Natural killer cell (primary cell): ENCODE measurements at regions not wholly inside any gene's neighbourhood (a gene's known extent, or its start where the extent isn't known, plus 50 kb on each side); places are given as distances from the start of the nearest gene placed in this dataset.
"Not testable (repeated sequence)": the region's sequence is repeated elsewhere in the genome, so short reads cannot be mapped to it uniquely, and the experiment has no call there.

ENCODE experiments used
- ATAC-seq, 3 donors: fragments of 150-1000 bp in 2 of 3; fragments of 200-7000 bp in 1 of 3; cut with Tn5 transposase; 1 replicate in 1 of 3; 2 replicates in 2 of 3; pipeline ENCODE4 v1.10.0; 2021; ENCODE audit warnings: mild to moderate bottlenecking in 2 of 3, moderate library complexity in 2 of 3
- DNase-seq, 2 donors: peaks; one replicate each; pipeline versions ENCODE4 v3.0.0 to v3.0.0-alpha.2; 2013 to 2021; ENCODE audit warnings: mixed read lengths in 1 of 2
- H3K27ac ChIP-seq: one replicate; pipeline ENCODE4 v1.5.1; 2013; ENCODE audit warnings: mild to moderate bottlenecking, low read length
- H3K27me3 ChIP-seq: one replicate; pipeline ENCODE4 v1.6.1; 2013; ENCODE audit warnings: low read length; ENCODE audit not compliant: control insufficient read depth, insufficient read depth
- H3K36me3 ChIP-seq: one replicate; pipeline ENCODE4 v1.6.1; 2013; ENCODE audit warnings: low read length; ENCODE audit not compliant: control insufficient read depth, insufficient read depth
- H3K4me1 ChIP-seq: one replicate; pipeline ENCODE4 v1.6.1; 2013; ENCODE audit warnings: low read length; ENCODE audit not compliant: control insufficient read depth, insufficient read depth
- H3K4me3 ChIP-seq: one replicate; pipeline ENCODE4 v1.5.1; 2013; ENCODE audit warnings: low read length
- H3K9me3 ChIP-seq: one replicate; pipeline ENCODE4 v1.6.1; 2013; ENCODE audit warnings: low read length; ENCODE audit not compliant: control insufficient read depth, insufficient read depth
- H3K27ac Mint-ChIP-seq, 2 donors: one replicate each; pipeline ENCODE4 v1.8.0; 2022; ENCODE audit warnings: mild to moderate bottlenecking in 2 of 2, mixed read lengths in 2 of 2, moderate library complexity in 1 of 2
- H3K27me3 Mint-ChIP-seq, 2 donors: one replicate each; pipeline ENCODE4 v1.8.0; 2022; ENCODE audit warnings: low read depth in 2 of 2, mixed read lengths in 2 of 2
- H3K36me3 Mint-ChIP-seq: one replicate; pipeline ENCODE4 v1.8.0; 2022; ENCODE audit warnings: mixed read lengths
- H3K4me1 Mint-ChIP-seq, 2 donors: one replicate each; pipeline ENCODE4 v1.8.0; 2022; ENCODE audit warnings: mixed read lengths in 2 of 2
- H3K4me3 Mint-ChIP-seq: one replicate; pipeline ENCODE4 v1.8.0; 2022; ENCODE audit warnings: mild to moderate bottlenecking, moderate library complexity, mixed read lengths
- H3K9me3 Mint-ChIP-seq, 2 donors: one replicate each; pipeline ENCODE4 v1.8.0; 2022; ENCODE audit warnings: mixed read lengths in 2 of 2
- CTCF ChIP-seq: fragments of 200-600 bp; IDR thresholded peaks from one replicate; pipeline ENCODE4 v1.8.0; 2022; ENCODE audit warnings: antibody characterized with exemption
- WGBS: methylation state at CpG from one replicate; pipeline ENCODE4 v1.1.7; 2013; ENCODE audit warnings: missing lambda C conversion rate; ENCODE audit not compliant: insufficient coverage; 5-methylcytosine and 5-hydroxymethylcytosine counted together
- intact Hi-C: fragments of 100-400 bp; cut with micrococcal nuclease; formaldehyde crosslinking; loops from one replicate; pipeline ENCODE4 v1.14.2; 2022

- Mint-ChIP-seq H3K4me1 (no peaks in the 10 kb centered on the region), H3K36me3 (no peaks in the 10 kb centered on the region), H3K4me3 (no peak overlapping the region), H3K27me3 (peaks cover 0 to 6% of the 10 kb centered on the region in 2 donors), H3K9me3 (no peaks in the 10 kb centered on the region), H3K27ac (no peak overlapping the region)
- H3K4me1 ChIP-seq = no peaks in the 10 kb centered on the region
- H3K4me3 ChIP-seq = no peak overlapping the region
- no peak overlapping the region for H3K27ac ChIP-seq
- no peaks in the 10 kb centered on the region for H3K9me3 ChIP-seq
- H3K36me3 ChIP-seq = no peaks in the 10 kb centered on the region
- 100% methylated on average over 1 of the region's 1 CpG for WGBS
- no peaks in the 10 kb centered on the region for H3K27me3 ChIP-seq
- TF ChIP-seq CTCF = no peak
- ATAC-seq = no peak
- no peak for DNase-seq
- intact Hi-C loops = no loop called here
Observed at GRCh38 chr18:2154278-2154677, 417.0 kb downstream of the METTL4 start.

GRCh38 chr18:2164644-2165550 lies 406.4 kb downstream of the METTL4 start:
- Histone ChIP-seq H3K4me1 (no peaks in the 10 kb centered on the region), H3K36me3 (no peaks in the 10 kb centered on the region), H3K27me3 (no peaks in the 10 kb centered on the region), H3K4me3 (no peak overlapping the region), H3K27ac (no peak overlapping the region), H3K9me3 (no peaks in the 10 kb centered on the region)
- WGBS = 64% methylated on average over 6 of the region's 7 CpGs
- DNase-seq (no peak), ATAC-seq (no peak)
- Mint-ChIP-seq H3K9me3 (no peaks in the 10 kb centered on the region), H3K27me3 (peaks cover 0 to 4% of the 10 kb centered on the region in 2 donors), H3K36me3 (no peaks in the 10 kb centered on the region), H3K4me1 (no peaks in the 10 kb centered on the region), H3K4me3 (no peak overlapping the region), H3K27ac (no peak overlapping the region)
- no peak for TF ChIP-seq CTCF
- intact Hi-C loops = no loop called here

GRCh38 chr18:2166876-2167275 lies 404.4 kb downstream of the METTL4 start:
- H3K4me3 Mint-ChIP-seq, H3K27ac Mint-ChIP-seq, H3K9me3 Mint-ChIP-seq, H3K27ac ChIP-seq, H3K4me1 Mint-ChIP-seq, intact Hi-C loops, H3K27me3 ChIP-seq, H3K36me3 ChIP-seq, DNase-seq, ATAC-seq, H3K4me3 ChIP-seq, H3K27me3 Mint-ChIP-seq, H3K36me3 Mint-ChIP-seq, H3K4me1 ChIP-seq, H3K9me3 ChIP-seq: not testable (repeated sequence)
- 86% methylated on average over 8 of the region's 9 CpGs for WGBS

GRCh38 chr18:2168022-2168421 lies 403.3 kb downstream of the METTL4 start:
- intact Hi-C loops = no loop called here
- no peak overlapping the region for H3K4me3 ChIP-seq
- no peak overlapping the region for H3K27ac ChIP-seq
- Mint-ChIP-seq H3K4me3 (no peak overlapping the region), H3K9me3 (no peaks in the 10 kb centered on the region), H3K27ac (no peak overlapping the region), H3K4me1 (no peaks in the 10 kb centered on the region), H3K27me3 (peaks cover 0 to 4% of the 10 kb centered on the region in 2 donors), H3K36me3 (no peaks in the 10 kb centered on the region)
- TF ChIP-seq CTCF = no peak
- no peak for ATAC-seq
- H3K27me3 ChIP-seq = no peaks in the 10 kb centered on the region
- no peaks in the 10 kb centered on the region for H3K4me1 ChIP-seq
- DNase-seq = no peak
- H3K36me3 ChIP-seq = no peaks in the 10 kb centered on the region
- no peaks in the 10 kb centered on the region for H3K9me3 ChIP-seq
- 89% methylated on average over 4 of the region's 5 CpGs for WGBS
